GM19035 (cell line): ENCODE measurements at regions not wholly inside any gene's neighbourhood (a gene's known extent, or its start where the extent isn't known, plus 50 kb on each side); places are given as distances from the start of the nearest gene placed in this dataset.
"Not testable (repeated sequence)": the region's sequence is repeated elsewhere in the genome, so short reads cannot be mapped to it uniquely, and the experiment has no call there.

Source experiments
- ATAC-seq: cut with Tn5 transposase; IDR thresholded peaks from one replicate; pipeline ENCODE4 v1.9.1; 2021; ENCODE audit not compliant: unreplicated experiment

DNA sequence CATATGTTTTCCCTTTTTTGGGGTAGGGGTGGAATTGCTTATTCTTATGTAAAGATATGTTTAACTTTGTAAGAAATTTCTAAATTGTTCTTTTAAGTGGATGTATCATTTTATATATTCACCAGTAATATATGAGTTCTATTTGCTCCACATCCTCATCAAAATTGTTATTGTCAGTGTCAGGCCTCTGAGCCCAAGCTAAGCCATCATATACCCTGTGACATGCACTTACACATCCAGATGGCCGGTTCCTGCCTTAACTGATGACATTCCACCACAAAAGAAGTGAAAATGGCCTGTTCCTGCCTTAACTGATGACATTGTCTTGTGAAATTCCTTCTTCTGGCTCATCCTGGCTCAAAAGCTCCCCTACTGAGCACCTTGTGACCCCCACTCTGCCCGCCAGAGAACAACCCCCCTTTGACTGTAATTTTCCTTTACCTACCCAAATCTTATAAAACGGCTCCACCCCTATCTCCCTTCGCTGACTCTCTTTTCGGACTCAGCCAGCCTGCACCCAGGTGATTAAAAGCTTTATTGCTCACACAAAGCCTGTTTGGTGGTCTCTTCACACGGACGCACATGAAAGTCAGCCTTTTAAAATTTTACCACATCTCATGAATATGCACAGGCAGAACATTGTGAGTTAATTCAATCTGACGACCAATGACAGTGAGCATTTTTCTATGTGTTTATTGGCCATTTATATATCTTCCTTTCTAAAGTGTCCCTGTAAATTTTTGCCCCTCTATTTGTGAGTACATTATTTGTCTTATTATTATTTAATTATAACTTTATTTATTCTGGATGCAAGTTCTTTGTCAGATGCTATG, 176.8 kb downstream of the CDC14C start:
- not testable (repeated sequence) for ATAC-seq

- ATAC-seq: no peak
Observed at GRCh38 chr7:49102411-49102810, 178.1 kb downstream of the CDC14C start.

DNA sequence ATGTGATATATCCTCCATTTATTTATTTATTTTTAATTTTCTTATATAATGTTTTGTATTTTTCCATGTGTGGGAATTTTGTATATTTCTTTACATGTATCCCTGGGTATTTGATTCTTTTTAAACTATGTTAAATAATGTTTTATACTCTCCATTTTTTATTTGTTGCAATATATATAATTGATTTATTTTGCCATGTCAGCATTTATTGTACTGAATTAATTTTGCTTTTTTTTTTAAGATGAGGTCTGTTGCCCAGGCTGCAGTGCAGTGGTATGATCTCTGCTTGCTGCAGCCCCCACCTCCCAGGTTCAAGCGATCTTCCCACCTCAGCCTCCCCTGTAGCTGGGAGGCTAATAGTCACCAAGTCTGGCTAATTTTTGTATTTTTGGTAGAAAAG, 187.4 kb downstream of the CDC14C start:
- ATAC-seq: no peak

GRCh38 chr7:49112222-49112621, 187.9 kb downstream of the CDC14C start:
- no peak for ATAC-seq

DNA sequence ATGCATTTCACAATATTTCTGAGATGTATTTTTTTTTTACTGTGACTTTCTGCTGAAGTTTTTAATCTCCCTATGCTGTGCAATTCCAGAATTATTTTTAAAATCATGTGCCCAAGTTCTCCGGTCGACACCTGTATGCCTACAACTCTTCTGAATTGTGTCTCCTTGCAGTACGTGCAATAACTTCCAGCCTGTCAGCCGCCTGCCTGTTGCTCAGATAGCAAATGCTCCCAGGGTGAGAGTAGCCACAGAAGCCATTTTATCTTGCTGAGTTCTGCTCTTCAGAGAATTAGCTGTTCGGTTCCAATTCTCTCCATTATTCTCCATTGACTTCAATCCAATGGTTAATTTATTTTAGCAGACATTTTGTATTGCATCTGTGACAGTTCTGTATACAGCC, 188.3 kb downstream of the CDC14C start:
- no peak for ATAC-seq

DNA sequence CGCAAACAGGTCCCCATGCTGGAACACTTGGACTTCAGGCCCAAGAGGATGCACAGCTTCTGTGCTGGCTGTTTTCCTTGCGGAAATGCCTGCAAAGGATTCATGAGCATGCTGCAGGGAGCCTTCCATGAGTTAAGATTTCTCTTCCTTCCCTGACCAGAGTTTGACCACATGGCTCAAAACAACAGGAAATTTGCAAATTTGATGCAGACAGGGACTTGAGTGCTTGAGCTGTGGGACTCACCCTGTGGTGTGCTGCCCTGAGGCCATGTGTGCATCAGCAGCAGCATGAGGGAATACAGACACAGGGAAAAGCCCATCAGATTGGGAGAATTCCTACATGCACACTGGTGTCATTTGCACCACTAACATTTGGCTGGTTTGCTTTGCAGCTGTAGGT, 195.4 kb downstream of the CDC14C start:
- no peak for ATAC-seq

GRCh38 chr7:49125246-49125645, 200.9 kb downstream of the CDC14C start:
- no peak for ATAC-seq

- no peak for ATAC-seq
Observed at GRCh38 chr7:49127359-49127913, 203.1 kb downstream of the CDC14C start.

DNA sequence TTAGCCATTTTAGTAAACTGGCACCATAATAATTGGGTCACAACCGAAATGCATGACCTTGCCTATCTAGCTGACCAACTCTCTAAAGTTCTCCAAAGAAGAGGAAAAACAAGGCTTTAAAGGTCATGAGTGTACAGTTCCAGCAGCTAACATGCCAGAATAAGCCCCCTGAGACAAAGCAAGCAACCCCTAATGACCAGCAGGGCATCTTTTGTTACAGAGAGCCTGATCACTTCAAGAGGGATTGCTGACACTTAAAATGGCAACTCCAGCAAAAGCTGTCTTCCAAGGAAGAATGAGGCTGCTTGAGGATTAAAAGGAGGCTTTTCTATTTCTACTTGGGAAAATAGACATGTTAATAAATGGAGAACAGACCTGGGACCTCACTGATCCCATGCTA, 213.6 kb downstream of the CDC14C start:
- no peak for ATAC-seq

GRCh38 chr7:49150486-49150885, 226.1 kb downstream of the CDC14C start:
- ATAC-seq: no peak

DNA sequence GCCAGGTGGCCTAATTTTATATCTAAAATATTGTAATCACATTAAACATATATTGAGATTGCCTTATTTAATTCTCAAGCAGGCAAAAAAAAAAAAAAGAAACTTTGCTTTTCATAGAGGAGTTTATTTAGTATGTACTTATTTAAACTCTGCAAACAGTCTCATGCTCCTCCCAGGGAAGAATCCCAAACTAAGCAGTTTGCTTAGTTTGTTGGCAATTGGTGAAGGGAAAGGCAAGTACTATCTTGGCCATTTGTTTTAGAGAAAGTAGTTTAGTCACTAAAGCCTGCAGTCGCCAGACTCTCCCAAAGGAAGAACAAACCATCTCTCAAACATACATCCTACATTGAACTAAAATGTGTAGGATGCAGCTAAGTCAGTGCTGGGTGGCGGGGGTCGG, 226.8 kb downstream of the CDC14C start:
- no peak for ATAC-seq

DNA sequence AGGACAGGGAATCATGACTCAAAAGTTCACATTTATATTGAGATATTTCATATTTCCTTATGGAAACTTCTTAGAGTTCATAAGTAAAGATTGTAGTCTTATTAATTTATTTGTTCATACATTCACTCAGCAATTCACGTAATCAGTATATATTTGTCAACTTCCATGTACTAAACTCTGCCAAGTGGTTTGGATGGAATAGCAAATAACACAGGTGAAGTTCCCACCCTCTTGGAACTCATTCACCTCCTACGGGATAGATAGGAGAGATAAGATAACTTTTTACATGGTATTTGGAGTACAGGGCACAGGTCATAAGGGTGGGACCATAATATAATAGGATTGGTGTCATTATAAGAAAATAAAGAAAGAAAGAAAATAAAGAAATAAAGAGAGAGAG, 234.0 kb downstream of the CDC14C start:
- ATAC-seq: no peak

GRCh38 chr7:49159536-49159935, 235.2 kb downstream of the CDC14C start:
- no peak for ATAC-seq

DNA sequence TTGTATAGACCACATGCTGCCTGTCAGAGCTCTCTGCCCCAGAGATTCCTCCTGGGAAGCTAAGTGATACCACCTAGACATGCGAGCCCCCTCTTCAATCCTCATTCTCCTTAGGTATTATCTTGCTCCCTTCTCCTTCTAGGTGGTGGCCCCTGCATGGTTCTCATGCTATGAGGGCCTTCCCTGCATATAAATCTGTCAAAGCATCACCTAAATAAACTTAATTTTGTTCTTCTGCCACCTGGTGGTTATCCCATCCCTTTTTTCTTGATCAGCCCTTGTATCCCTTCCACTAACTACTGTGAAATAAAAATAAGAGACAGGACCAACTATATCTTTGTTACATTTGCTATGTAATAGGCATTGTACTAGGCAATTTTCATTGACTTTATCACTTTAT, 242.1 kb downstream of the CDC14C start:
- ATAC-seq: no peak

DNA sequence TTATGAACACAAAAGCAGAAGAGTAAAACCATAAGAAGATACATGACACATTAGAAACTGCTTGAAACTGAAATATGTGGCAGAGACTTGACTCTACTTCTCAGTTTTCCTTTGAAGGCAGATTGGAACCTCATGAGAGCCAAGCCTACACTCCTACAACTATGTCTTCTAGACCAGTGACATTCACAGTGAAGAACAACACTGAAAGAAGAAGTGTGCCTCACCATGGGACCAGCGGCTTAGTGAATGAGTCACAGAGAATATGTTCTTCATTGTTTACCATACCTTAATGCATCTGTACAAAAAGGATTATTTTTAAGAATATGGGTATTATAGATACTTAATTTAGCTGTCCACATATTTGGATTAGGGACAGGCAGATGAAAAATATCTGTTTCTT, 248.3 kb downstream of the CDC14C start:
- no peak for ATAC-seq

- no peak for ATAC-seq
Observed at GRCh38 chr7:49174396-49174795, 250.0 kb downstream of the CDC14C start.

DNA sequence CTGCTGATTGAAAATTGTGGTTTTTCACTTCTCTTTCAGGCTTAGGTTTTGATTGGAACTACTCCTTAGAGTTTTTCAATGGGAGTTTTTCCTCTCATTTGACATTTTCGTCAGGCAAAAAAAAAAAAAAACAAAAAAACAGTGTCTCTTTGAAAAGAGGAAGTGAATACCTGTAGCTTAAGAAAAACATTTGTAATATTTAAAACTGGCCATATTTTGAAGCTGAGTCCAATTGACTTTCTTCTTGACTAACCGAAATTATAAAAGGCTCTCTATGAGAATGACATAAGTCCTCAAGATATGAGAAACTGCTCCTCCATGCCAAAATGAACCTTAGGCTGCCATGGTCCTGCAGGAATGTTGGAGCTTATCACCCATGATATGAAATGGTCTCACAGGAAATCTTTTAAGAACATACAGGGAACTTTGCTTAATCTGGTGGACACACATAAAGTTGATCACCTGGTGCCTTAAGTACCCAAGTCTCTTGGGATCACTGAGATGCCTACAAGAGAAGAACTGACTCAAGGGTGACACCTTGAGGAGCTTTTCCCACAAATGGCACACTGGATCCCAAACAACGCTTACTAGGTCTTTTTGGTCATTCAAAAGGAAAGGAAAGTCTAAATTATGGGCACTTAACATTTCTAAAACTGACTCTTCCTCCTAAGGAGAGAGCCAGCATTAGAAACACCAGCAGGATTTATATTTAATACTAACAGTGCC, 263.4 kb downstream of the CDC14C start:
- no peak for ATAC-seq

- no peak for ATAC-seq
Observed at GRCh38 chr7:49228426-49229098, 304.2 kb downstream of the CDC14C start.

GRCh38 chr7:49229246-49229645, 304.9 kb downstream of the CDC14C start:
- no peak for ATAC-seq

GRCh38 chr7:49243521-49243920, 319.2 kb downstream of the CDC14C start:
- no peak for ATAC-seq

- no peak for ATAC-seq
Observed at GRCh38 chr7:49244543-49244942, 320.2 kb downstream of the CDC14C start.

DNA sequence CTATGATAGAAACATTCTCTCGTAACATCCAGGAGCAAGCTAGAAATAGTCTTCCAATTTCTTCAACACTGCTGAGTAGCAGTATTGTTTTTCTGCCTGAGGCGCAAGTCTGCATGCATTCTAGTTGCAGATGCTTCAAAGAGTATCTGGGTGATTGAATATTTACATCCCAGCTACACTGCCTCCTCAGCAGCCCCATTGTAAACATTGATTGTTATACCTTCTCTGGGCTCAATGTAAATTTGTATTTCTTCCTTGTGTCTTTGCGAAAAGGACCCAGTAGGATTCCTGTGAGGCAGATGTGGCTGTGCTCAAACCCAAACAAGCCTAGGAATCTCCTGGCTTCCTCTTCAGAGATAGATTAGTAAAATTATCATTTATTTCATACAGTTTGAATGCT, 320.7 kb downstream of the CDC14C start:
- no peak for ATAC-seq
